ENCODE measurements at regions not wholly inside any gene's neighbourhood (a gene's known extent, or its start where the extent isn't known, plus 50 kb on each side); places are given as distances from the start of the nearest gene placed in this dataset.

DNA sequence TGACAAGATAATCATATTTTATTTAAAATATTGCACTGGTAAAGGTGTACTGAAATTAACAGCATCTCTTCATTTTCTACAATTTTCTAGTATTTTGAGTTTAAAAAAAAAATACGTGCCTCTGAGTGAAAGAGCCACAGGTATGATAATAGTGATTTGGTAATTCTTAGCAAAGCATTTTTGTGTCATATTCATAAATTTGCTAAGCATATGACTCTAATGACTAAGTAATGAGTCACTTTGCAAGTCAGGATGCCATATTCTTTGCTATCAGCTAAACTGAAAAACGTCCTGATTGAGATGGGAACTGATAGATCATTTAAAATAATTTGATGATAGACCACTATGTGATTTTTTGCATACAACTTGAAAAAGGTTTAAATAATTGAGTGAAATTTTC lies 136.1 kb upstream of the IRS2 start:
- no peak for TF ChIP-seq CTCF (IDR thresholded peaks at IDR 0.05; ENCODE audit: unreplicated experiment)

DNA sequence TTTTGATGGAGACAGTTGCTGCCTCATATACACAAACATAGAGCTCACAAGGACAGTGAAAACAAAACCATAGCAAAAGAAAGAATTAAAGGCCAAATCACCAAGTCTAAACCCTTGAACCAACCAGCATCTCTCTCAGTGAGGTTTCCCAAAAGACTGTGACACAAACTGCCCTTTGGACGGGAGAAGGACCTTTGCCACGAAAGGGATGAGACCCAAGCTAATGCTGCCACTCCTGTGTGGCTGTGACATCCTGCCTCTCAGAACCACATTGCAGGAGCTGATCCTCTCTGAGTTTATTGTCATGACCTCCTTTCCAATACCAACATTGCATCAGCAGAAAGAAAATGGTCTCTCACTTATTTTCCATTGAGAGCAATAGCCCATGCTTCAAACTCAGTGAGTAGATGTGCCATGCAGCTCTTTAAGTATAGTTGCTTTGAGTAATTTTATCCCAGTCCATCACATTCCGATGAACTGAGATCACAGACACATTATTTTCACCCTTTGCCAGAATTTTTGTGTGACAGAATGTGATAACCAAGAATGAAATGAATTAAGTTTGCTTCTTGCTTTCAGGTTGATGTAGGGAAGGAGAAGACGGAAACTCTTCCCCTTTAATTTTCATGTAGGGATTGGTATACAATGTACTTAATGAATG lies 133.5 kb upstream of the IRS2 start:
- Mint-ChIP-seq H3K36me3 (no peaks in the 10 kb centered on the region), H3K27ac (peak overlapping the region; percentile 33), H3K4me1 (peaks cover 20% of the 10 kb centered on the region), H3K27me3 (ENCODE audit: low read depth) (no peaks in the 10 kb centered on the region), H3K9me3 (no peaks in the 10 kb centered on the region), H3K4me3 (no peak overlapping the region)
- no peak for DNase-seq (ENCODE audit: low spot score in 2 of 2, unreplicated experiment in 2 of 2)
- TF ChIP-seq CTCF (IDR thresholded peaks at IDR 0.05; ENCODE audit: unreplicated experiment) = no peak

More for the DNA sequence above, 136.1 kb upstream of the IRS2 start:
- Mint-ChIP-seq H3K27me3 (ENCODE audit: low read depth) (no peaks in the 10 kb centered on the region), H3K4me3 (no peak overlapping the region), H3K27ac (no peak overlapping the region), H3K9me3 (peaks cover 14% of the 10 kb centered on the region), H3K36me3 (no peaks in the 10 kb centered on the region), H3K4me1 (peaks cover 16% of the 10 kb centered on the region)
- no peak for DNase-seq (ENCODE audit: low spot score in 2 of 2, unreplicated experiment in 2 of 2)

GRCh38 chr13:109918179-109918711 lies 131.9 kb upstream of the IRS2 start:
- no peak overlapping the region for H3K27ac Mint-ChIP-seq
- H3K27me3 Mint-ChIP-seq (ENCODE audit: low read depth) = no peaks in the 10 kb centered on the region
- peaks cover 20% of the 10 kb centered on the region for H3K4me1 Mint-ChIP-seq
- no peak for DNase-seq (ENCODE audit: low spot score in 2 of 2, unreplicated experiment in 2 of 2)
- H3K36me3 Mint-ChIP-seq = no peaks in the 10 kb centered on the region
- no peak overlapping the region for H3K4me3 Mint-ChIP-seq
- no peak for TF ChIP-seq CTCF (IDR thresholded peaks at IDR 0.05; ENCODE audit: unreplicated experiment)
- no peaks in the 10 kb centered on the region for H3K9me3 Mint-ChIP-seq

GRCh38 chr13:109917422-109917821 lies 131.0 kb upstream of the IRS2 start:
- Mint-ChIP-seq H3K27ac (no peak overlapping the region), H3K9me3 (no peaks in the 10 kb centered on the region), H3K4me3 (no peak overlapping the region), H3K36me3 (no peaks in the 10 kb centered on the region), H3K27me3 (ENCODE audit: low read depth) (no peaks in the 10 kb centered on the region), H3K4me1 (peaks cover 20% of the 10 kb centered on the region)
- no peak for TF ChIP-seq CTCF (IDR thresholded peaks at IDR 0.05; ENCODE audit: unreplicated experiment)
- no peak for DNase-seq (ENCODE audit: low spot score in 2 of 2, unreplicated experiment in 2 of 2)

DNA sequence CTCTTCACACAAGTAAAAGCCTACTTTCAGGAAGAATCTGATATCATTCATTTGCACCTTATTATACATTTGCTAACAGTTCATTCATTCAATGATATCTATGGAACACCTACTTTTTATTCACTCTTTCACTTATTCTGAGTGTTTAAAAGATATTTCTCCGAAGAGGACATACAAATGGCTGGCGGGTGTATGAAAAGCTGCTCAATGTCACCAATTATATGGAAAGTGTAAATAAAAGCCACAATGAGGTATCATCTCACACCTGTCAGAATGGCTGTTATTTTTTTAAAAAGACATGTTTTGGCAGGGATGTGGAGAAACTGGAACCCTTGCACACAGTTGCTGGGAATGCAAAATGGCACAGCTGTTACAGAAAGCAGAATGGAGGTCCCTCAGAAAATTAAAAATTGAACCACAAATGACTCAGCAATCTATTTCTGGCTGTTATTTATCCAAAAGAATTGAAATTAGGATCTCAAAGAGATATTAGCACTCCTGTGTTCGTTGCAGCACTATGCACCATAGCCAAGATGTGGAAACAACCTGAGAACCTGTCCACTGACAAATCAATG lies 127.6 kb upstream of the IRS2 start:
- Mint-ChIP-seq H3K4me3 (no peak overlapping the region), H3K36me3 (no peaks in the 10 kb centered on the region), H3K27ac (no peak overlapping the region), H3K4me1 (peaks cover 9% of the 10 kb centered on the region), H3K9me3 (no peaks in the 10 kb centered on the region), H3K27me3 (ENCODE audit: low read depth) (no peaks in the 10 kb centered on the region)
- no peak for DNase-seq (ENCODE audit: low spot score in 2 of 2, unreplicated experiment in 2 of 2)
- no peak for TF ChIP-seq CTCF (IDR thresholded peaks at IDR 0.05; ENCODE audit: unreplicated experiment)
